Spleen (tissue), 11 donors: ENCODE measurements at regions not wholly inside any gene's neighbourhood (a gene's known extent, or its start where the extent isn't known, plus 50 kb on each side); places are given as distances from the start of the nearest gene placed in this dataset.

Experiments used
- DNase-seq: peaks from one replicate; pipeline ENCODE4 v3.0.0-alpha.2; 2020
- H3K27ac ChIP-seq, 8 donors: fragments of 200-600 bp; sonication (generic) in 7 of 8; 1 replicate in 4 of 8; 2 replicates in 4 of 8; pipeline versions ENCODE4 v1.5.0 to v1.8.0; 2016 to 2021; ENCODE audit warnings: inconsistent platforms in 4 of 8, mild to moderate bottlenecking in 4 of 8, moderate library complexity in 1 of 8
- H3K27me3 ChIP-seq, 7 donors: fragments of 200-600 bp; sonication (generic) in 6 of 7; replicated peaks in 1 of 7; 1 replicate in 4 of 7; 2 replicates in 3 of 7; pipeline versions ENCODE4 v1.5.0 to v1.8.0; 2016 to 2021; ENCODE audit warnings: inconsistent platforms in 3 of 7, mild to moderate bottlenecking in 1 of 7
- H3K36me3 ChIP-seq, 6 donors: fragments of 200-600 bp; sonication (generic) in 5 of 6; 1 replicate in 4 of 6; 2 replicates in 2 of 6; pipeline versions ENCODE4 v1.5.0 to v1.8.0; 2016 to 2021; ENCODE audit warnings: inconsistent platforms in 2 of 6
- H3K4me1 ChIP-seq, 6 donors: fragments of 200-600 bp; sonication (generic) in 5 of 6; 1 replicate in 3 of 6; 2 replicates in 3 of 6; pipeline versions ENCODE4 v1.5.0 to v1.8.0; 2016 to 2021; ENCODE audit warnings: inconsistent platforms in 3 of 6
- H3K4me3 ChIP-seq, 8 donors: fragments of 200-600 bp; sonication (generic) in 7 of 8; 1 replicate in 4 of 8; 2 replicates in 4 of 8; pipeline versions ENCODE4 v1.5.0 to v1.8.0; 2016 to 2021; ENCODE audit warnings: inconsistent platforms in 4 of 8, mild to moderate bottlenecking in 4 of 8, moderate library complexity in 2 of 8
- H3K9me3 ChIP-seq, 8 donors: fragments of 200-600 bp; sonication (generic) in 7 of 8; 1 replicate in 4 of 8; 2 replicates in 4 of 8; pipeline versions ENCODE4 v1.5.0 to v1.8.0; 2016 to 2021; ENCODE audit warnings: inconsistent platforms in 4 of 8
- CTCF ChIP-seq, 11 experiments: fragments of 200-600 bp in 7 of 11; fragments of 450-650 bp in 4 of 11; sonication (generic) in 4 of 11; IDR thresholded peaks in 8 of 11; conservative IDR thresholded peaks in 3 of 11; 1 replicate in 7 of 11; 2 replicates in 4 of 11; pipeline versions ENCODE4 v1.4.0 to v1.8.0; 2016 to 2021; ENCODE audit warnings: antibody characterized with exemption in 11 of 11, inconsistent platforms in 4 of 11, mild to moderate bottlenecking in 1 of 11
- POLR2A ChIP-seq, 3 donors: fragments of 450-650 bp; IDR thresholded peaks; one replicate each; pipeline ENCODE4 v1.5.1; 2017; ENCODE audit warnings: antibody characterized with exemption in 3 of 3, mild to moderate bottlenecking in 1 of 3
- POLR2AphosphoS5 ChIP-seq, 3 donors: sonication (generic); formaldehyde crosslinking; IDR thresholded peaks; one replicate each; pipeline ENCODE4 v1.5.1; 2017; ENCODE audit warnings: antibody characterized with exemption in 3 of 3
- WGBS, 5 donors: extraction: QIAGEN DNeasy Blood & Tissue Kit in 3 of 5; methylation state at CpG; one replicate each; pipeline versions ENCODE4 v1.1.5 to v1.1.7; 2013 to 2018; 5-methylcytosine and 5-hydroxymethylcytosine counted together
- intact Hi-C: fragments of 100-400 bp; cut with DNase I; formaldehyde crosslinking; loops from one replicate; pipeline ENCODE4 v1.15.0; 2023; ENCODE audit warnings: low total_unique reads
- donor health status: healthy with polysubstance abuse.
- donor health status: DM: no; HTN: no; CAD: no; lungs with moderate emphysema.
- donor health status: DM: no; HTN: no; CAD: no.
- donor health status: Bipolar disorder and iron deficiency.
- donor health status: healthy.
- donor health status: DM: no; HTN: no; CAD: no.
- donor health status: DM: yes; HTN: yes; CAD: no.

- intact Hi-C loops: no loop called here
- no peak for DNase-seq
- WGBS, 5 donors: 70 to 81% (median 76%) methylated on average over 5 of the region's 5 CpGs
- Histone ChIP-seq H3K27ac (peak overlapping the region in 2 of 8 donors; percentile 4 to 12), H3K36me3 (no peaks in the 10 kb centered on the region), H3K27me3 (no peaks in the 10 kb centered on the region), H3K4me1 (no peaks in the 10 kb centered on the region), H3K9me3 (peaks cover 0 to 14% (median 3%) of the 10 kb centered on the region in 8 donors), H3K4me3 (no peak overlapping the region)
- TF ChIP-seq CTCF (IDR thresholded peaks at IDR 0.05 in 8 of 11, conservative IDR thresholded peaks at IDR 0.05 in 3 of 11) (no peak), POLR2AphosphoS5 (IDR thresholded peaks at IDR 0.05) (no peak), POLR2A (IDR thresholded peaks at IDR 0.05) (no peak)
Measured at GRCh38 chr13:89900104-89900765, 1447.3 kb upstream of the MIR17HG start.

GRCh38 chr13:89902223-89902622 is 1445.3 kb upstream of the MIR17HG start:
- DNase-seq: no peak
- TF ChIP-seq POLR2AphosphoS5 (IDR thresholded peaks at IDR 0.05) (no peak), CTCF (IDR thresholded peaks at IDR 0.05 in 8 of 11, conservative IDR thresholded peaks at IDR 0.05 in 3 of 11) (no peak)
- H3K4me1 ChIP-seq: no peaks in the 10 kb centered on the region
- H3K27me3 ChIP-seq: no peaks in the 10 kb centered on the region
- H3K36me3 ChIP-seq: no peaks in the 10 kb centered on the region
- intact Hi-C loops: no loop called here
- H3K4me3 ChIP-seq: no peak overlapping the region
- H3K27ac ChIP-seq: no peak overlapping the region
- peaks cover 0 to 14% (median 3%) of the 10 kb centered on the region in 8 donors for H3K9me3 ChIP-seq

GRCh38 chr13:89903115-89903514 is 1444.4 kb upstream of the MIR17HG start:
- intact Hi-C loops: no loop called here
- Histone ChIP-seq H3K27me3 (no peaks in the 10 kb centered on the region), H3K27ac (no peak overlapping the region), H3K9me3 (peaks cover 0 to 14% (median 3%) of the 10 kb centered on the region in 8 donors), H3K4me3 (no peak overlapping the region), H3K36me3 (no peaks in the 10 kb centered on the region), H3K4me1 (no peaks in the 10 kb centered on the region)
- TF ChIP-seq CTCF (IDR thresholded peaks at IDR 0.05 in 8 of 11, conservative IDR thresholded peaks at IDR 0.05 in 3 of 11) (no peak), POLR2A (IDR thresholded peaks at IDR 0.05) (no peak), POLR2AphosphoS5 (IDR thresholded peaks at IDR 0.05) (no peak)
- DNase-seq: no peak
- 49 to 86% (median 71%) methylated on average over 2 of the region's 2 CpGs for WGBS, 5 donors

- Histone ChIP-seq H3K9me3 (peaks cover 0 to 8% (median 0%) of the 10 kb centered on the region in 8 donors), H3K4me3 (no peak overlapping the region), H3K27me3 (no peaks in the 10 kb centered on the region), H3K27ac (no peak overlapping the region), H3K36me3 (no peaks in the 10 kb centered on the region), H3K4me1 (no peaks in the 10 kb centered on the region)
- DNase-seq: no peak
- intact Hi-C loops: no loop called here
- TF ChIP-seq POLR2AphosphoS5 (IDR thresholded peaks at IDR 0.05): no peak
- no peak for TF ChIP-seq POLR2A (IDR thresholded peaks at IDR 0.05)
- TF ChIP-seq CTCF (IDR thresholded peaks at IDR 0.05 in 8 of 11, conservative IDR thresholded peaks at IDR 0.05 in 3 of 11): no peak
- 82 to 87% (median 85%) methylated on average over 11 to 12 of the region's 12 CpGs for WGBS, 5 donors
Measured at GRCh38 chr13:89910166-89910565, 1437.3 kb upstream of the MIR17HG start.
